ENCODE measurements at regions not wholly inside any gene's neighbourhood (a gene's known extent, or its start where the extent isn't known, plus 50 kb on each side); places are given as distances from the start of the nearest gene placed in this dataset.

DNA sequence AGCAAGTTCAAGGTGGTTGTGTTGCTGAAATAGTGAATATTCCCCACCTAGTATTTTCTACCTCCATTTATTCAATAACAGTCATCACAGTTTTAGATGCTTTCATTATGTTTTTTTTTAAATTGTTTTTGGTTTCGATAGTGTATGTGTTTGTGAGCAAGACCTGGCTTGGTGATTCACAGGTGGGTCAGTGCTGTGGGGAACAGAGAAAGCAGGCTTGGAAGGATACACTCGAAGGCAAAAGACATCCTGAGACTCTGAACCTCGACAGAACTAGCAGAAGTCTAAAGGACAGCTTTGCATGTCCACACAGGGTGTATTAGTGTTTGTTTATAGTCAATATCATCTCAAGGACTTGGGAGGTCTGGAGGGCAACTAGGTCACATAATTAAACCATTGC, 551.5 kb downstream of the RIT2 start:
- no peak overlapping the region for H4K8ac ChIP-seq (replicated peaks; ENCODE audit: insufficient read length, low read depth, low read length)
- H3K9ac ChIP-seq (ENCODE audit: extremely low read depth, insufficient read length, low read length) = no peak overlapping the region
- H2AFZ ChIP-seq (ENCODE audit: low read length) = no peak overlapping the region
- TF ChIP-seq CTCF (conservative IDR thresholded peaks at IDR 0.05) = no peak
- no CpG with 5 or more reads among the region's 3 CpGs for WGBS (ENCODE audit: extremely low coverage, insufficient read length, low lambda C conversion rate)
- H3T11ph ChIP-seq (ENCODE audit: low read length) = no peak overlapping the region
- H2BK20ac ChIP-seq (ENCODE audit: low read depth, low read length, poor library complexity, severe bottlenecking) = no peak overlapping the region
- H3K4ac ChIP-seq (ENCODE audit: low read depth, low read length) = no peak overlapping the region
- Mint-ChIP-seq H3K27me3 (ENCODE audit: low read depth) (no peaks in the 10 kb centered on the region), H3K9me3 (no peaks in the 10 kb centered on the region), H3K4me1 (peaks cover 5 to 6% of the 10 kb centered on the region in 2 experiments; a peak in 3 of 4 replicates), H3K27ac (no peak overlapping the region), H3K4me3 (no peak overlapping the region), H3K36me3 (ENCODE audit: insufficient read depth in 1 of 3, low read depth in 3 of 3) (no peaks in the 10 kb centered on the region)
- H3K27ac ChIP-seq (ENCODE audit: insufficient read length, low read depth, low read length) = no peak overlapping the region
- H4K5ac ChIP-seq (ENCODE audit: insufficient read length, low read depth, low read length) = no peak overlapping the region
- H3K23ac ChIP-seq (ENCODE audit: insufficient read length, low read depth, low read length) = no peak overlapping the region
- no peak overlapping the region for H3K56ac ChIP-seq (ENCODE audit: insufficient read length, low read depth, low read length)
- no peak overlapping the region for H2BK15ac ChIP-seq (ENCODE audit: low read depth, low read length)
- no peaks in the 10 kb centered on the region for H3K9me3 ChIP-seq (ENCODE audit: control insufficient read depth, low read depth, low read length)
- no peaks in the 10 kb centered on the region for H3K79me1 ChIP-seq (ENCODE audit: insufficient read depth, low read depth, low read length, poor library complexity, severe bottlenecking)
- H3K79me2 ChIP-seq (ENCODE audit: insufficient read depth, low read length) = no peaks in the 10 kb centered on the region
- H2AK5ac ChIP-seq (ENCODE audit: insufficient read length, low read length) = no peak overlapping the region
- H4K91ac ChIP-seq (ENCODE audit: insufficient read length, low read depth, low read length) = no peak overlapping the region
- H2BK120ac ChIP-seq (ENCODE audit: low read depth, low read length, poor library complexity, severe bottlenecking) = no peak overlapping the region
- DNase-seq = no peak
- no peaks in the 10 kb centered on the region for H4K20me1 ChIP-seq (ENCODE audit: control insufficient read depth, insufficient read depth, insufficient read length)
- H3K18ac ChIP-seq (ENCODE audit: insufficient read length, low read depth, low read length) = no peak overlapping the region
- no peaks in the 10 kb centered on the region for H3K27me3 ChIP-seq (ENCODE audit: insufficient read depth, low read length)
- H2BK12ac ChIP-seq (ENCODE audit: insufficient read length, low read depth, low read length) = no peak overlapping the region
- no peaks in the 10 kb centered on the region for H3K23me2 ChIP-seq (ENCODE audit: insufficient read length, low read depth, low read length, poor library complexity, severe bottlenecking)
- H3K4me1 ChIP-seq (ENCODE audit: insufficient read depth, low read length) = no peaks in the 10 kb centered on the region
- H2BK5ac ChIP-seq (ENCODE audit: insufficient read length, low read length) = no peak overlapping the region
- no peak overlapping the region for H3K4me2 ChIP-seq (ENCODE audit: insufficient read depth, insufficient read length, low read length)
- H3K14ac ChIP-seq (ENCODE audit: insufficient read depth, low read length) = no peak overlapping the region
